Loucy (cell line): ENCODE measurements at regions not wholly inside any gene's neighbourhood (a gene's known extent, or its start where the extent isn't known, plus 50 kb on each side); places are given as distances from the start of the nearest gene placed in this dataset.

Experiments
- H2AFZ ChIP-seq: fragments of 200-600 bp; sonication (generic); 2 replicates; pipeline ENCODE4 v1.6.0; 2016; ENCODE audit warnings: antibody characterized with exemption, mild to moderate bottlenecking, low read length, moderate library complexity
- H3F3A ChIP-seq: fragments of 200-600 bp; 2 replicates; pipeline ENCODE4 v1.6.0; 2016; ENCODE audit warnings: antibody characterized with exemption, low read depth, mild to moderate bottlenecking
- H3K27me3 ChIP-seq: fragments of 200-600 bp; sonication (generic); 2 replicates; pipeline ENCODE4 v1.6.1; 2014; ENCODE audit warnings: low read length, mild to moderate bottlenecking; ENCODE audit not compliant: insufficient read depth, poor library complexity, severe bottlenecking
- H3K36me3 ChIP-seq: fragments of 200-600 bp; sonication (generic); 2 replicates; pipeline ENCODE4 v1.6.1; 2016; ENCODE audit warnings: low read length; ENCODE audit not compliant: insufficient read depth
- H3K4me1 ChIP-seq: fragments of 200-600 bp; sonication (generic); 2 replicates; pipeline ENCODE4 v1.5.1; 2014; ENCODE audit warnings: low read length, mild to moderate bottlenecking; ENCODE audit not compliant: insufficient read depth, poor library complexity, severe bottlenecking
- H3K4me2 ChIP-seq: fragments of 200-600 bp; sonication (generic); 2 replicates; pipeline ENCODE4 v1.6.0; 2014; ENCODE audit warnings: antibody characterized with exemption, low read length, low read depth, mild to moderate bottlenecking; ENCODE audit not compliant: poor library complexity, severe bottlenecking
- H3K4me3 ChIP-seq: fragments of 200-600 bp; sonication (generic); 2 replicates; pipeline ENCODE4 v1.5.1; 2014; ENCODE audit warnings: low read length, mild to moderate bottlenecking, mixed read lengths; ENCODE audit not compliant: poor library complexity, severe bottlenecking
- H3K79me2 ChIP-seq: fragments of 200-600 bp; sonication (generic); 2 replicates; pipeline ENCODE4 v1.6.1; 2014; ENCODE audit warnings: low read length; ENCODE audit not compliant: insufficient read depth
- H3K9ac ChIP-seq: fragments of 200-600 bp; sonication (generic); 2 replicates; pipeline ENCODE4 v1.6.0; 2014; ENCODE audit warnings: mild to moderate bottlenecking, low read depth, low read length, moderate library complexity; ENCODE audit not compliant: poor library complexity, severe bottlenecking
- H3K9me2 ChIP-seq: fragments of 200-600 bp; sonication (generic); replicated peaks from 2 replicates; pipeline ENCODE4 v1.6.1; 2016; ENCODE audit warnings: low read depth, low read length, mixed read lengths
- H3K9me3 ChIP-seq: fragments of 200-600 bp; sonication (generic); 2 replicates; pipeline ENCODE4 v1.6.1; 2014; ENCODE audit warnings: mild to moderate bottlenecking, antibody characterized with exemption, low read length, low read depth; ENCODE audit not compliant: insufficient read depth
- H4K20me1 ChIP-seq: fragments of 200-600 bp; sonication (generic); 2 replicates; pipeline ENCODE4 v1.6.0; 2014; ENCODE audit warnings: antibody characterized with exemption, low read length, mild to moderate bottlenecking; ENCODE audit not compliant: insufficient read depth, poor library complexity, severe bottlenecking
- EZH2phosphoT487 ChIP-seq: fragments of 200-600 bp; IDR thresholded peaks from 2 replicates; pipeline ENCODE4 v1.6.1; 2018; ENCODE audit warnings: antibody characterized with exemption, mild to moderate bottlenecking, moderate library complexity, borderline replicate concordance
- TF ChIP-seq, protein P1 (sequence below): fragments of 200-600 bp; sonication (generic); conservative IDR thresholded peaks from 2 replicates; pipeline ENCODE4 v1.5.1; 2014; ENCODE audit warnings: mild to moderate bottlenecking, antibody characterized with exemption, low read length

DNA sequence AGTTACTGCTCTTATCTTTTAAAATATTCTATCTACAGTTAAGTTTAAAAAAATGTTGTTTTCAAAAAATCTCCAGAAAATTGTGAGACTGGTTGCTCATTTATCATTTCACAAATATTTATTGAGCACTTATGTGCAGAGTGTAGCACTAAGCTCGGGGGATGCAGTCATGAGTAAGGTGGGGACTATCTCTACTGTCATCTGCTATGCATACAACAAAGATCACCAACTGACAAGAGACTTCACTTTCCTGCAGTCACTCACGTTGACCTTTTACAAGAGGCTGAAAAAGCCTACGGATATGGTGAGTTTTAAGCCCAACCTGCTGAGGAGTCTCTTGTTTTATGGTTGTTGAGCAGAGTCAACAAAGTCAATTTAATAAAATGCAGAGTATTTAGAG, 392.5 kb downstream of the KLF12 start:
- Histone ChIP-seq H3K4me2 (no peak overlapping the region), H3K9me2 (no peaks in the 10 kb centered on the region), H4K20me1 (no peaks in the 10 kb centered on the region), H3K9me3 (no peaks in the 10 kb centered on the region), H3K36me3 (no peaks in the 10 kb centered on the region), H3K4me1 (peaks cover 7% of the 10 kb centered on the region), H3K27me3 (no peaks in the 10 kb centered on the region), H3F3A (no peaks in the 10 kb centered on the region), H3K79me2 (no peaks in the 10 kb centered on the region), H3K9ac (no peak overlapping the region), H3K4me3 (no peak overlapping the region), H2AFZ (no peak overlapping the region)
- TF ChIP-seq, protein P1, sequence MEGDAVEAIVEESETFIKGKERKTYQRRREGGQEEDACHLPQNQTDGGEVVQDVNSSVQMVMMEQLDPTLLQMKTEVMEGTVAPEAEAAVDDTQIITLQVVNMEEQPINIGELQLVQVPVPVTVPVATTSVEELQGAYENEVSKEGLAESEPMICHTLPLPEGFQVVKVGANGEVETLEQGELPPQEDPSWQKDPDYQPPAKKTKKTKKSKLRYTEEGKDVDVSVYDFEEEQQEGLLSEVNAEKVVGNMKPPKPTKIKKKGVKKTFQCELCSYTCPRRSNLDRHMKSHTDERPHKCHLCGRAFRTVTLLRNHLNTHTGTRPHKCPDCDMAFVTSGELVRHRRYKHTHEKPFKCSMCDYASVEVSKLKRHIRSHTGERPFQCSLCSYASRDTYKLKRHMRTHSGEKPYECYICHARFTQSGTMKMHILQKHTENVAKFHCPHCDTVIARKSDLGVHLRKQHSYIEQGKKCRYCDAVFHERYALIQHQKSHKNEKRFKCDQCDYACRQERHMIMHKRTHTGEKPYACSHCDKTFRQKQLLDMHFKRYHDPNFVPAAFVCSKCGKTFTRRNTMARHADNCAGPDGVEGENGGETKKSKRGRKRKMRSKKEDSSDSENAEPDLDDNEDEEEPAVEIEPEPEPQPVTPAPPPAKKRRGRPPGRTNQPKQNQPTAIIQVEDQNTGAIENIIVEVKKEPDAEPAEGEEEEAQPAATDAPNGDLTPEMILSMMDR = no peak
- no peak for TF ChIP-seq EZH2phosphoT487

DNA sequence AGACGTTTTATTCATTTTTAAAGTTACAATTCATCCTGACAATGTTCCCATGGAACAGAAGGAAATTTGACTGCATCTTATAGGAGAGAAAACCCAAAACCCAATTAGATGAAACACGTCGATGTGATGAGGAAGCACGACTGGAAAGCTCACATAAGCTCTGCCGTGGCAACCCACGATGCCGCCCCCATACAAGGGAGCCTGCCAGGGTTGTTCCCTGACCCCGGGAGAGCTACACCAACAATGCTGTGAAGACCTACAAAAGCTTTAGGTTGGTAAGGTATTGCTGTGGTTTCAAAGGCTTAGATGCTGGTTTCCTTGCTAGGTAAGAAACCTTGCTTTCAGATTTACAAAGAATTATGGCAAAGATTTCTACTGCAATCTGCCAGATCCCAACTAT, 393.1 kb downstream of the KLF12 start:
- no peak overlapping the region for H3K4me2 ChIP-seq
- no peaks in the 10 kb centered on the region for H3F3A ChIP-seq
- no peak overlapping the region for H3K4me3 ChIP-seq
- no peaks in the 10 kb centered on the region for H4K20me1 ChIP-seq
- no peaks in the 10 kb centered on the region for H3K79me2 ChIP-seq
- no peaks in the 10 kb centered on the region for H3K9me3 ChIP-seq
- H3K27me3 ChIP-seq = no peaks in the 10 kb centered on the region
- peaks cover 6% of the 10 kb centered on the region for H3K4me1 ChIP-seq
- H3K9ac ChIP-seq = no peak overlapping the region
- H3K9me2 ChIP-seq = no peaks in the 10 kb centered on the region
- H2AFZ ChIP-seq = no peak overlapping the region
- H3K36me3 ChIP-seq = no peaks in the 10 kb centered on the region
- TF ChIP-seq EZH2phosphoT487 = no peak
- TF ChIP-seq, protein P1 = no peak

GRCh38 chr13:73740666-73741065, 393.5 kb downstream of the KLF12 start:
- H3K9me3 ChIP-seq = no peaks in the 10 kb centered on the region
- no peak overlapping the region for H3K9ac ChIP-seq
- no peaks in the 10 kb centered on the region for H3K79me2 ChIP-seq
- no peak overlapping the region for H3K4me2 ChIP-seq
- H3K4me1 ChIP-seq = peaks cover 2% of the 10 kb centered on the region
- H4K20me1 ChIP-seq = no peaks in the 10 kb centered on the region
- H2AFZ ChIP-seq = no peak overlapping the region
- no peaks in the 10 kb centered on the region for H3K36me3 ChIP-seq
- H3K9me2 ChIP-seq = no peaks in the 10 kb centered on the region
- no peak overlapping the region for H3K4me3 ChIP-seq
- H3F3A ChIP-seq = no peaks in the 10 kb centered on the region
- no peaks in the 10 kb centered on the region for H3K27me3 ChIP-seq
- TF ChIP-seq, protein P1 = no peak
- no peak for TF ChIP-seq EZH2phosphoT487
